HG02943 (cell line): ENCODE measurements at regions not wholly inside any gene's neighbourhood (a gene's known extent, or its start where the extent isn't known, plus 50 kb on each side); places are given as distances from the start of the nearest gene placed in this dataset.

Experiments
- ATAC-seq: cut with Tn5 transposase; IDR thresholded peaks from one replicate; pipeline ENCODE4 v1.9.1; 2021; ENCODE audit warnings: mild to moderate bottlenecking, low read depth, moderate library complexity; ENCODE audit not compliant: unreplicated experiment

DNA sequence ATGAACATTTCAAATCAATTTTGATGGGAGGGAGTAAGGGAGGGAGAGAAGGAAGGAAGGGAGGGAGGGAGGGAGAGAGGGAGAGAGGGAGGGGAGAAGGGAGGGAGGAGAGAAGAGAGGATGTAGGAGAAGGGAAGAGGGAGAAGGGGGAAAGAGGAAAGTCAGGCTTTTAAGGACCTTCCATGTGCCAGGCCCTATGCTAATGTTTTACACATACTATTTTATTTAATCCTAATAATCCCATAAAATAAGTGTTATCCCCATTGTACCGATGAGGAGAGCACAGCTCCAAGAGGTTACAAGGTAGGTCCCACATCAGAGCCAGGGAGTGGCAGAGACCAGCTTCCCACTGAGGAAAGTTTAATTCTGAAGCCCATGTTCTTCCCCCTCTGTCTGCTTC lies 341.9 kb downstream of the RAB28 start:
- no peak for ATAC-seq

DNA sequence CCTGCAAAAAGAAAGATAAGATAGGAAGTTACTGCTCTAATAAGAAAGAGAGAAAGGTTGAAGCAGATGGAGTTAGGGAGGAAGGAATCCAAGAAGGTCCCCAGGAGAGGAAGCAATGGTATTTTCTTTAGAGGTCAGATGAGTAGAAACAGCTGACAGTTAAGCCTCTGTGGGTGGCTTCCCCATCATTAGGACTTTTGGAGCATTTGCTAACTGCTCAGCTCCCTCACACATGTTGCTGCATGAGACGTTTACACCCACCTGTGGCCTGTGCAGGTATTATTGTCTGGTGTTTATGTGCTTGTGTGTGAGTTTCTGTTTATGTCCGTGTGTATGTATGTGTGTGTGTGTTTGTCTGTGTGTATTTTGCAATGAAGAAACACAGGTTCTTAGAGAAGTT lies 346.8 kb downstream of the RAB28 start:
- no peak for ATAC-seq

DNA sequence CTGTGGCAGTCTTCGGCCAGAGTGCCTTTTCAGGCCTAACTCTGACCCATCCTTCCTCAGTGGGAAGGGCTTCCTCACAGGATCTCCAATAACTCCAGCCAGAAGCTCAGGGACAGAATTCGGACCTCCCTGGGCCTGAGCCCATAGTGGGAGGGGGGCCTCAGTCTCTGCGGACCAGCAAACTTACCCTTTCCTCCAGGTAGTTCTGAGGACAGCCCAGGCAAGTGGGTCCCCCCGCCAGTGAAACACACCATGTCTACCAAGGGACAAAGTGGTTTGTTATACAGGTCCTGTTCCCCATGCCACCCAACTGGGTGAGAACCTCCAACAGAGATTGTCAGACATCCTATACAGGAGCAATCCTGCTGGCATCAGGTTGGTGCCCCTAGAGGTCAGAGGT lies 350.4 kb downstream of the RAB28 start:
- ATAC-seq: no peak

DNA sequence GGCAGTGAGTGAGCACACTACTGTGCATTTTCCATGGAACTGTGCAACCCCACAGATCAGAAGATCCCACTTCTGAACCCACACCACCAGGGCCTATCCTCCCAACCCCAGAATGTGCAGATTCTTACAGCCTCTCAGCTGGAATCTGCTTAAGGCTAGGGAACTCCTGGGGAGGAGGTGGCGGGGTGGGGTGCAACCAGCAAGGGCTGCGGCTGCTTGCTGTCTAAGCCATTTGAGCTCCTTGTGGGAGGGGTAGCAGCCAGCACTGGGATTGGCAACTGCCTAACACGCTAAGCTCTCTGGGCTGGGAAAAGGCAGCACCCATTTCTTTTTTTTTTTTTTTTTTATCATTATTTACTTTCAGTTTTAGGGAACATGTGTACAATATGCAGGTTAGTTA lies 353.3 kb downstream of the RAB28 start:
- ATAC-seq: no peak

DNA sequence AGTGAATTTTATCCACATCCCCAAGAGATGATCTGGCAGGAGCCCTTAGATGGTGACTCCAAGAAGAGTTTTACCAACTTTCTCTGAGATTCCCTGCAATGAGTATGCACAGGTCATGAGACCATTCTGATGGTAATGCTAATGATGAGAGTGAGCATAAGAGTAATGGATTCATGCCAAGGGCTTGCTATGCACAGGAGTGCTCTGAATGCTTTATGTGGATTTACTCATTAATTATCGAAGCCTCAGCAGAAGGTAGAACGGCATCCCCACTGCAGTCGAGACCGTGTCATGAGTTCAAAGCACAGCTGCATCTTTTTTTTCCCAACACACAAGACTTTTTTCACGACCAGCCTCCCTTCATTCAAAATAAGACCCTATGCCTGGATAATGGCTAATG lies 355.0 kb downstream of the RAB28 start:
- no peak for ATAC-seq

DNA sequence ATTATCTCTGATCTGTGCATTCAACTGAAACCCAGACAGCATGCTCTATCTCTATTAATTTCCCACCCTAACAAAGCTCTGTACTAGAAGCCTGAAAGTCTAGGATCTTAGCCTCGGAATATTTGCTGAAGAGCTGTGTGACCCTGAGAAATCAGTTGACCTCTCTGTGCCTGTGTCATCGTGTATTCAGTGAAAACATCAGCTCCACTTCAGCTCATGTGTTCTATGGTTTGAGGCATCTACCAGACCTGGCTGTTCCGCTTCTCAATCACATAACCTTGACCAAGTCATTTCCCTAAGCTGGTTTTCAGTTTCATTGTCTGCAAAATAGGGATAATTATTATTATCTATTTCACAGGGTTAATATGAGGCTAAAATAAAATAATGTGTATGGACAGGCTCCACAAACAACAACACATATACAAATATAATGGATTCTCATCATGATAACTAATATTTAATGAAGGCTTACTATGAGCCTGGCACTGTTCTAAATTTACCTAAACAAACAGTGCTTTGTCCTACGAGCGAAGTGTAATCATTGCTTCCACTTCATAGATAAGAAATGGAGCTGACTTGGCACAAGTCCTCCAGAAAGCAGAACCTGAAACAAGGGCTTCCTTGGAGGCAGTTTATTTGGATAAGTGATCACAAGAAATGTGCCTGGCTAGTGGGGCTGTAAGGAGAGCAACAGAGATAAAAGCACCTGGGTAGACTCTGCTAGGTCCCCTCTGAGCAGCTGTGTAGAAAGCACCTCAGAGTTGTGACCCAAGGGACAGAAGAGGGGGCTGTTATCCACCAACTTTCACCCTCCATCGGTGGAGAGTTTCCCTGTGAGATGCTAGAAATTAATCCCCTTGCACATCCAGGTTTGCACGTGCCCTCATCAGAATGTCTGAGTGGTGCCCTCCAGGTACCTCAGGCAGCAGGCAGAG lies 356.9 kb downstream of the RAB28 start:
- ATAC-seq: no peak

DNA sequence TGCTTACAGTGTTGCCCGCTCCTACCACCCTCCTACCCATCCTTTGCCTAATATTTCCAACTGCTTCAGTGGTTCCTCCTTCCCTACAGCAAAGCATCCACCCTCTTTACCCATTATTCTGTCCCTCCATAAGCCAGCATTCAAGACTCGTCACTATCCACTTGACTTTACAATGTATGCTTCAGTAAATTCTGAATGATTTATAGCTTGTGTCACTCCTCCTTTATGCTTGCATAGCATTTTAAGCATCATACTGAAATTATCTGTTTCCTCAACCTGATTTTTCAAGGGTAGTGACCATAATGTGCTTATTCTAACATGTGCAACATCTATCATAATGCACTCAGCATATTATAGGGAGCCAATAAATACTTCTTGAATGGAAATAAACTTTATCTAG lies 365.5 kb downstream of the RAB28 start:
- ATAC-seq: no peak

DNA sequence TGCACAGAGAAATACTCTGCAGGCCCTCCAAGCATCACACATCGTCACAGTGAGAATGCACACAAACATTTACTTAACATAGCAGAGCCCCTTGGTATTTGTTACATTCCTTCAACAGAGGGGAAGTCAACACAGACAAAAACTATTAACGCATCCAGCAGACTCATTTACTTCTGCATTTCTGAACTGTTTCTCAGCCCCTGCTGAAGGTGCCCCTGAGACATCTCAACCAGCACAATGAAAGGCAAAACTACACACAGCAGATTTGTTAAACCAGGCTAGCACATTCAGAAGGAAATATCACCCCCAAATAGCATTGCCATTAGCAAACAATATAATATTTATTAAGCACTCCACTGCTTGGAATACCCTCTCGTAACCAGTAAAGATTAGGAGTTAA lies 367.0 kb downstream of the RAB28 start:
- no peak for ATAC-seq

DNA sequence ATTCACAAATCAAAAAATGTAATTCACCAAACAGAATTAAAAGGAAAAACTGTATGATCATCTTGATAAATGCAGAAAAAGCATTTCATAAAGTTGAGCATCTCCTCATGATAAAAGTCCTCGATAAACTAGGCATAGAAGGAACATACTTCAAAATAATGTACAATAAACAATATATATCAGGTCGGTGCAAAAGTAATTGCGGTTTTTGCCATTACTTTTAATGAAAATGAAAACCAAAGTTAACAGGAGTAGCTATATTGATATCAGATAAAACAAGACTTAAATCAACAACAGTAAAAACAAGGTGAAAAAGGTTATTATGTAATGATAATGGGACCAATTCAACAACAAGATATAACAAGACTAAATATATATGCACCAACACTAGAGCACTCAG lies 372.1 kb downstream of the RAB28 start:
- no peak for ATAC-seq

DNA sequence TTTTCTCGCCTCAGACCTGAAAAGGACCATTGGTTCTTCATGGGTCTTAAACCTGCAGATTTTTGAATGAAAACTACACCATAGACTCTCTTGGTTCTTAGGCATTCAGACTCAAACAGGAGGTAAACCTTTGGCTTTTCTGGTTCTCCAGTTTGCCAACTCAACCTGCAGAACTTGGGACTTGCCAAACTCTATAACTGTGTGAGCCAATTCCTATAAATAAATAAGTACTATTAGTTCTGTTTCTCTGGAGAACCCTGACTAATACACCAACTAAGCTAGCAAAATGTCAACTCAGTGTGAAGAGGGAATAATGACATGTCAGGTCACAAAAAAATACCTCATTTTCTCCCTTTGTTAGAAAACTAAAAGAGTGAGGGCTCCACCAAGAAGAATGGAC lies 374.6 kb downstream of the RAB28 start:
- no peak for ATAC-seq

DNA sequence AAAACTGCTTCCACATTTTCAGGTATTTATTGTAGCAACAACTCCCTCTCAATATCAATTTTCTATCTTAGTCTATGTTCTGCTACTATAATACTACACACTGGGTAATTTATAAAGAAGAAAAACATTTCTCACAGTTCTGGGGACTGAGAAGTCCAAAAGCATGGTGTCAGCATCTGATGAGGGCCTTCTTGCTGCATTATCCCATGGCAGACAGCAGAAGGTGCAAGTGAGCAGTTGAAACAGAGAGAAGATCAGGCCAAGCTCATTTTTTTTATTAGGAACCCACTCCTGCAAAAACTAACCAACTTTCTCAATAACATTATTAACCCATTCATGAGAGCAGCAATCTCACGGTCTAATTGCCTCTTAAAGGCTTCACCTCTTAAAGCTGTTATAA lies 376.0 kb downstream of the RAB28 start:
- ATAC-seq: no peak

DNA sequence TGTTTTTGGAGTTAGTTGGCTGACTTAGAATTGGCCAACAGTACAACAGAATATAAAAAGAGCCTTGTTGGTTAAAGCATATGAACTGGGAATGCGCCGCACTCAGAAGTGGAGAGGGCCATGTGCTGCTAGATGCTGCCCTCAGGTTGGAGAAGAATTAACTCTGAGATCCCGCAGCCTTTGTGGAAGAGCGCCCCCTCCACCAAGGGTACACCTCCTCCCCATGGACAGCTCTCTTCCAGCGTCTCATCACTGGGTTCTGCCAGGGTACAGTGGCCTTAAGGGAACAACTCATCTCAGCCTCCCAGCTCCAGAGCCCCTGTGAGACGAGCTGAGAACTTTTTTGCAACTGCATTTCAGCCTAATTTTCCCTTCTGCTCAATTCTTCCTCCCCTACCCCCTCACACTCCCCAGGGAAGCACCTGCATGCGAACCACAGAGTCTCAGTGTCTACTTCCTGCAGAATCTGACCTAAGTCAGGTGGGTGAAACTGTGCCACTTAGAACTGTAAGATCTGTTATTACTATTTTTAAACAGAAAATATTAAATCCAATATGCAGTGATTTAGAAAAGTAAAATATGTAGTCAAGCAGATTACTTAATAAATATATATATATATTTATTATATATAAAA lies 380.6 kb downstream of the RAB28 start:
- ATAC-seq: no peak

DNA sequence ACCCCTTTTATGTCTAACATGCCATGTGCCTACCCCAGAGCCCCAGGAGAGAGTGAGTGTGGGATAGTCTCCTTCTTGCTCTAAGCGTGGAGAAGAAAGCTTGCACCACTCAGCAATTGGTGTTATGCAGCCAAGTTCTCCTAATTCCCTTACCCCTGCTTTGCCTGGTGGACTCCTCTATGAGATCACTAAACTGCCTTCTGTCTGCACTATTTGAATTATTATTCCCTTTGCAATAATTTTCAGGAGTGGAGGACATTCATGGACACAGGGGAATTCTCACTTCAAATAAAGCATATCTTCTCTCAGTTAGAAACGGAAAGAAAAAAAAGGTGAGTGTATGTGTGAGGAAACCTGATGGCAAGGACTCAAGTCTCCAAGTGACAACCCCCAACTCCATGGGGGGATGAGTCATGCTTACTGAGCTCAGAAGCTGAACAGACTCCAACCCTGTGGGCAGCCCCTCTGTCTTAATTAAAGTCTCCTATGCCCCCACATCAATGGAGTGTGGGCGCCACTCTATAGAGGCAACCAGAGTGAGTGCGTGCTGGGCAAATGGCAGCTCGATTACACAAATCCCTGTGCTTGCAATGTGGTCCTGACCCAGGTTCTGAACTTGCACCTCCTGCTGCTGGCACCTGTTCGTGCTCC lies 381.9 kb downstream of the RAB28 start:
- no peak for ATAC-seq

DNA sequence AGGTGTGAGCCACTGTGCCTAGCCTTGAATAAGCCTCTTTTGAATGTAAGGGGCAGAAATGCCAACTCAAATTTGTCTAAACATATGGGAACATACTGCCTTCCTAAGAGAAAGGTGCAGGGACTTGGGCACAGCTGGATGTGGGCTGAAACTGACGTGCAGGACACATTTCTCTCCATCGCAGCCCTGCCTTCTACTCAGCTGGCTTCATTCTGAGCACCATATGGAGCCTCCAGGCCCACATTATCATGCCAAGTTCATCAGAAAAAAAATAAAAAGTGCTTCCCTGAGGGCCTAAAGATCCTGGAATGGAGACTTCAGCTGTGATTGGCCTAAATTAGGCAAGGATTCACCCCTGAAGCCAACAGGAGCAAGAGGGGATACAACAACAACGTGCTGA lies 386.2 kb downstream of the RAB28 start:
- ATAC-seq: no peak

DNA sequence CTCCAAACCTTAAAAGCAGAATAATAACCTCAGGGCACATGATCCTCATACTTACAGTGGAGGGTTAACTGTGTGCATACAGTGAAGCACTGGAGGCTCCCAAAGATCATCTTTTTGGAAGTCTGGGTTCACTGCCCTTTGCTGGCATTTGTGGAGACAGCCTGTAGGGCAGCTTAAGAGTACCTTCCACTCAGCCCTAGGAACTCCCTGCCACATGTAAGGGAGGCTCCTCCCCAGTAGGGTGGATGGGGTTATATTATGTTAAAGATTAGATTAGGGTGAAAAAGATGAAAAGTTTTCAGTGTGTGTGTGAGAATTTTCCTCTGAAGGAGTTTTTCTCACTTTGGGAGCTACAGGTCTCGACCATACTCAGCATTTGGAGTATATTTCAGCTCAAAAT lies 388.4 kb downstream of the RAB28 start:
- no peak for ATAC-seq

DNA sequence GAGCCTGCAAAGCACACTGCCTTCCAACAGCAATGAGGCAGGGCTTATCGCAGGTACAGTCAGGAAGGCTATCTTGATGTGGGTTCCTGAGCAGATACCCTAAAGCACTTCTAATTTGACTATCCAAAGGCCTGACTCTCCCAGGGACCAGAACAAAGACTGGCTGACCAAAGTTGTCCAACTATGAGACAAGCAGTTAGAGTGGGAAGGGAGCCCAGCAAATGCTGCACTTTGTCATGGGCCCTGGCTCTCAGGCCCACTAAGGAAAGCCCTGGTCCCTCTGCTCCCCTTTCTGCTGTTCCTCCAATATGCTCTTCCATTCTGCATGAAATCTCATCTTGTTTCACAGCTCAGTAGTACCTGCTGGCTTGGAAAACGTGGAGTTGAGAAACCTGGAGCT lies 391.0 kb downstream of the RAB28 start:
- no peak for ATAC-seq

DNA sequence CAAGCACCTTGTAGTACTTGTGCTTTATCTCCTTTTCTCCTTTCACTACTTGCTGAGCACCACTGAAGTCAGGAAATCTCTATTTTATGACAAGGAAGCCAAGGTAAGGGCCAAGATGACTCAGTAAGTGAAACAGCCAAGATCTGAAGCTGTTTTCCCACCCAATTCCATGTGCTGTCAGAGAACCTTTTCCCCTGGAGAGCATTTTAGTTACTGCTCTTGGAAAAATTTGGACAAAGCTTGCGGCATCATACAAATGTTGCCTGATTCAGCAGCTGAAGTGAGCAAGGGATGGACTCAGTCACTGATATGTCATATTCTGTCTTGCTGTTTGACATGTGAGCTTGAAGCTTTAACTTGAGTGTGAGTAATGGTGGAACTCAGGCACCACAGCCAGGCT lies 391.4 kb downstream of the RAB28 start:
- ATAC-seq: no peak

DNA sequence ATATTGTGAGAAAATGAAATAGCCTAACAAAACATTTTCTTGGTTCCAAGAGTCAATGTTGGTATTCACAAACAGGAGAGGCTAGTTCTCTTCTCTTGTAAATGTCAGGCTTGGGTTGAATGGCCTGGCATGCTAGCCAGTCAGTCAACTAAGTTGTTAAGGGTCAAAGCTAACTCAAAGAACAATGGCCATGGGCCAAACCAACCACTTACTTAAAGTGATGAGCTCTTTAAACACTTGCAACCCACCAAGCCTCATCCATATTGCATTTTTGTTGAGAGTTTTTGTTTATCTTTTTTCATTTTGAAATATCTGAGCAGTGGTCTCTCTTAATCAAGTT lies 394.5 kb downstream of the RAB28 start:
- ATAC-seq: no peak

DNA sequence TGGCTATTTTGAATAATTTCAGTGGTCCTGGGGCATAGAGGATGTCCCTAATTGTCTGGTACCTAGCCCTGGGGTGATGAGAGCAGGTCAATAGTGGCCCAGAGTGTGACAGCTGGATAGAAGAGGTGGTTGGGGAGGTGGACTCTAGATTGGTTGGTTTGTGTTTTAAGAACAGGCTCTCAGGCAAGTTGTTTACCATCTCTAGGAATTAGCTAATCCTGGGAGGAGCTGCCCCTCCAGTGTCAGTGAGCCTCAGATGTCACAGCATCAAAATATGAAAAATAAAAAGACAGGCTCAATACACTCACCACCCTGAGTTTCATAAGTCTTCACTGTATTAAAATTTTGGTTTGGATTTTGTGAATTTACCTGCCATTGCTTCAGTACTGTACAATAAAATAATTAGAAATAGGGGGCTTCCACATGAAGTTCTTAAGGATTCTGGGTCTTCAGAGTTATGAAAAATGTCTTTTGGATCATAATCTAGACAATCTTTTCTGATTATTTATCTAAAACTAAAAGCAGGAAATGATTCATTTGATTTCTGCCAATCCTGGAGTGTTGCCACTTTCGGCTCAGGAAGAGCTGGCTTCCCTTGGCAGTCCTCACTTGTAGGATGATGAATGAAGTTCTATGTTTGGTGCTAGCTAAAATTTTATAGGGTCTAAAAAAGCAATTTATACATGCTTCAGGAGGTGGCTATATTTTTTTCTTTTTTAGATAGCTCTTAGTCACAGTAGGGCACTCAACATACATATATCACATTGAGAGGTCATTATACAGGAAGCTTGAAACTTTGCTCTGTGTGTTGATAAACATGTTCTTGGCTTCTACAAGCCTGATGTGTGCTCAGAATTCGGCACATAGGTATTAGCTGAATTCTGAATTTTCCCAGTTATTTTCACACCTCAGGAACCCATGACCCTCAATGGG lies 395.1 kb downstream of the RAB28 start:
- no peak for ATAC-seq

DNA sequence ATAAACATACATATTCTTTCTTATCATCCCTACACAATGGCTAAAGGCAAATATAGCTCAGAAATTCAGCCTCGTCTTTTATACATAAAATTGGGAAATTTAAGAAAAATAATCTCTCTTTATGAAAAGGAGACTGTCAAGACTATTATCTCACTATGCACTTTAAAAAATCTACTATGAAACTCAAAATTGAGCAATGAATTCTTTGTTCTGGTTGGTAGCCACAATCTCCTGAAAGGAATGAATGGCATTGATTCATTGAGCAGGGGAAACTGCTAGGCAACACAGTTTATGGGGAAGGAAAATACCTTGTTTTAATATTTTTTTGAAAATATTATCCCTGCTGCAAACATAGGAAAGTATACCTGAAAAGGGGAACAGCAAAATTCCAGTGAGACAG lies 397.1 kb downstream of the RAB28 start:
- ATAC-seq: no peak

DNA sequence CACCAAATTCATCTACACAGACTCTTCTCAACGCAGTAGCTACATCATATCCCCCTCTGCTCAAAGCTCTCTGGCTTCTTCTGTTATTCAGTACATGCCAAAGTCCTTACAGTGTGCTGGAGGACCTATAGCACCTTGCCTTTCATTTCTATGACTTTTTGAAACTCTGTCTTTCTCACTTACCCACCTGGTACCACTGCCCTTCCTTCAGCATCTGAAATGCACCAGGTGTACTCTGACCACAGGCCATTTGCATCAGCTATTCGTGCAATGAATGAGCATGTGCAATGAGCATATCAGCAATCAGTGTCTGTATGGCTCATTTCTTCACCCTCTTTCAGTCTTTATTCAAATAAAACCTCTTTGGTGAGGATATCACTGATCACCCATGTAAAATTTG lies 399.9 kb downstream of the RAB28 start:
- no peak for ATAC-seq
